DND-41 (cell line): ENCODE measurements at regions not wholly inside any gene's neighbourhood (a gene's known extent, or its start where the extent isn't known, plus 50 kb on each side); places are given as distances from the start of the nearest gene placed in this dataset.

Source experiments
- ATAC-seq: fragments of 200-7000 bp; cut with Tn5 transposase; 3 replicates; pipeline ENCODE4 v1.9.1; 2021; ENCODE audit warnings: low read depth; ENCODE audit not compliant: insufficient read depth
- DNase-seq: peaks from one replicate; pipeline ENCODE4 v3.0.0-alpha.2; 2020
- H2AFZ ChIP-seq: 2 replicates; pipeline ENCODE4 v1.6.0; 2012; ENCODE audit warnings: low read depth, low read length
- H3K27ac ChIP-seq: 2 replicates; pipeline ENCODE4 v1.5.1; 2012; ENCODE audit warnings: low read length, inconsistent platforms
- H3K27me3 ChIP-seq: fragments of 200-600 bp; sonication (generic); 2 replicates; pipeline ENCODE4 v1.6.0; 2012; ENCODE audit warnings: low read length, mild to moderate bottlenecking, inconsistent platforms; ENCODE audit not compliant: insufficient read depth, poor library complexity
- H3K36me3 ChIP-seq: 2 replicates; pipeline ENCODE4 v1.5.1; 2012; ENCODE audit warnings: low read length, inconsistent platforms; ENCODE audit not compliant: insufficient read depth
- H3K4me1 ChIP-seq: 2 replicates; pipeline ENCODE4 v1.5.1; 2012; ENCODE audit warnings: mild to moderate bottlenecking, low read length; ENCODE audit not compliant: insufficient read depth
- H3K4me2 ChIP-seq: 2 replicates; pipeline ENCODE4 v1.6.0; 2012; ENCODE audit warnings: mild to moderate bottlenecking, moderate library complexity, low read length, inconsistent platforms; ENCODE audit not compliant: insufficient read depth
- H3K4me3 ChIP-seq, 2 experiments: fragments of 200-600 bp in 1 of 2; shearing (Covaris generic) in 1 of 2; 2 replicates each; pipeline ENCODE4 v1.5.1; 2012 to 2016; ENCODE audit warnings: inconsistent platforms in 2 of 2, low read length in 2 of 2, mild to moderate bottlenecking in 2 of 2, low read depth in 1 of 2, moderate library complexity in 1 of 2
- H3K79me2 ChIP-seq: 2 replicates; pipeline ENCODE4 v1.6.0; 2012; ENCODE audit warnings: low read length, inconsistent platforms; ENCODE audit not compliant: insufficient read depth
- H3K9ac ChIP-seq: 2 replicates; pipeline ENCODE4 v1.6.0; 2012; ENCODE audit warnings: low read depth, mild to moderate bottlenecking, inconsistent platforms, low read length, moderate library complexity
- H3K9me3 ChIP-seq: 2 replicates; pipeline ENCODE4 v1.5.1; 2012; ENCODE audit warnings: low read length, moderate library complexity, mild to moderate bottlenecking, inconsistent platforms; ENCODE audit not compliant: insufficient read depth, severe bottlenecking
- H4K20me1 ChIP-seq: 2 replicates; pipeline ENCODE4 v1.6.0; 2012; ENCODE audit warnings: low read length; ENCODE audit not compliant: insufficient read depth
- CTCF ChIP-seq: IDR thresholded peaks from 2 replicates; pipeline ENCODE4 v1.5.1; 2012; ENCODE audit warnings: borderline replicate concordance, low read length, moderate library complexity, mild to moderate bottlenecking; ENCODE audit not compliant: poor library complexity, severe bottlenecking; ENCODE audit errors: extremely low read depth
- EZH2 ChIP-seq: IDR thresholded peaks from 3 replicates; pipeline ENCODE4 v1.6.1; 2012; ENCODE audit warnings: borderline replicate concordance, low read depth, mild to moderate bottlenecking, moderate library complexity, low read length, inconsistent platforms; ENCODE audit not compliant: severe bottlenecking

- Histone ChIP-seq H3K4me3 (no peak overlapping the region), H3K4me2 (no peak overlapping the region), H3K79me2 (no peaks in the 10 kb centered on the region), H4K20me1 (no peaks in the 10 kb centered on the region), H3K9me3 (no peaks in the 10 kb centered on the region), H3K27me3 (no peaks in the 10 kb centered on the region), H3K27ac (no peak overlapping the region), H2AFZ (no peak overlapping the region), H3K4me1 (no peaks in the 10 kb centered on the region), H3K9ac (no peak overlapping the region), H3K36me3 (no peaks in the 10 kb centered on the region)
- TF ChIP-seq EZH2 (no peak), CTCF (no peak)
- no peak for ATAC-seq
- DNase-seq = no peak
Observed at GRCh38 chr5:15037247-15037908, 165.8 kb upstream of the ANKH start.

GRCh38 chr5:15034379-15034778 is 162.8 kb upstream of the ANKH start:
- Histone ChIP-seq H2AFZ (no peak overlapping the region), H3K4me1 (no peaks in the 10 kb centered on the region), H3K36me3 (no peaks in the 10 kb centered on the region), H3K79me2 (no peaks in the 10 kb centered on the region), H3K27me3 (no peaks in the 10 kb centered on the region), H3K9ac (no peak overlapping the region), H3K4me3 (no peak overlapping the region), H3K27ac (no peak overlapping the region), H3K9me3 (no peaks in the 10 kb centered on the region), H4K20me1 (no peaks in the 10 kb centered on the region), H3K4me2 (no peak overlapping the region)
- ATAC-seq = no peak
- no peak for TF ChIP-seq EZH2
- no peak for TF ChIP-seq CTCF
- DNase-seq = no peak

- no peak for TF ChIP-seq CTCF
- TF ChIP-seq EZH2 = no peak
- H3K27me3 ChIP-seq = no peaks in the 10 kb centered on the region
- H2AFZ ChIP-seq = no peak overlapping the region
- H3K4me1 ChIP-seq = no peaks in the 10 kb centered on the region
- H4K20me1 ChIP-seq = no peaks in the 10 kb centered on the region
- DNase-seq (no peak), ATAC-seq (no peak)
- H3K36me3 ChIP-seq = no peaks in the 10 kb centered on the region
- no peaks in the 10 kb centered on the region for H3K9me3 ChIP-seq
- no peak overlapping the region for H3K4me2 ChIP-seq
- no peak overlapping the region for H3K27ac ChIP-seq
- H3K9ac ChIP-seq = no peak overlapping the region
- no peaks in the 10 kb centered on the region for H3K79me2 ChIP-seq
- no peak overlapping the region for H3K4me3 ChIP-seq
Observed at GRCh38 chr5:15031180-15031579, 159.6 kb upstream of the ANKH start.
